HG03521 (cell line): ENCODE measurements at regions not wholly inside any gene's neighbourhood (a gene's known extent, or its start where the extent isn't known, plus 50 kb on each side); places are given as distances from the start of the nearest gene placed in this dataset.

Experiments used
- ATAC-seq: cut with Tn5 transposase; IDR thresholded peaks from one replicate; pipeline ENCODE4 v1.9.1; 2021; ENCODE audit warnings: mild to moderate bottlenecking, moderate library complexity; ENCODE audit not compliant: unreplicated experiment

- peak; percentile 87 for ATAC-seq
Measured at GRCh38 chr10:75294866-75295701, 59.3 kb upstream of the COMTD1 start.

- ATAC-seq, result peak; percentile 10
Measured at GRCh38 chr10:75294518-75294865, 58.7 kb upstream of the COMTD1 start.

GRCh38 chr10:75294031-75294437 is 58.3 kb upstream of the COMTD1 start:
- ATAC-seq, result no peak

- ATAC-seq, result no peak
Measured at GRCh38 chr10:75293446-75293820, 57.7 kb upstream of the COMTD1 start.

GRCh38 chr10:75292794-75293445 is 57.2 kb upstream of the COMTD1 start:
- ATAC-seq, result no peak

- no peak for ATAC-seq
Measured at GRCh38 chr10:75291805-75292204, 56.0 kb upstream of the COMTD1 start.

GRCh38 chr10:75288140-75288711 is 52.5 kb upstream of the COMTD1 start:
- ATAC-seq, result no peak

GRCh38 chr10:75287697-75288096 is 51.9 kb upstream of the COMTD1 start:
- no peak for ATAC-seq

GRCh38 chr10:75286901-75287300 is 51.1 kb upstream of the COMTD1 start:
- ATAC-seq, result no peak
